K562 (cell line): ENCODE measurements at regions not wholly inside any gene's neighbourhood (a gene's known extent, or its start where the extent isn't known, plus 50 kb on each side); places are given as distances from the start of the nearest gene placed in this dataset.

ENCODE experiments used
- CBFB ChIP-seq: sonication (generic); formaldehyde crosslinking; IDR thresholded peaks from 2 replicates; pipeline ENCODE4 v1.4.0; 2020; ENCODE audit warnings: mild to moderate bottlenecking, missing genetic modification reagents
- MAFF ChIP-seq: IDR thresholded peaks from 2 replicates; pipeline ENCODE4 v1.6.1; 2012; ENCODE audit warnings: low read length, improper control_type of control experiment
- NCOA1 ChIP-seq: fragments of 450-650 bp; IDR thresholded peaks from 2 replicates; pipeline ENCODE4 v1.6.1; 2016; ENCODE audit warnings: low read depth
- ZNF311 ChIP-seq: fragments of 250-450 bp; sonication (Bioruptor Pico); IDR thresholded peaks from 2 replicates; pipeline ENCODE4 v1.4.0; 2020; ENCODE audit warnings: mild to moderate bottlenecking, moderate library complexity

DNA sequence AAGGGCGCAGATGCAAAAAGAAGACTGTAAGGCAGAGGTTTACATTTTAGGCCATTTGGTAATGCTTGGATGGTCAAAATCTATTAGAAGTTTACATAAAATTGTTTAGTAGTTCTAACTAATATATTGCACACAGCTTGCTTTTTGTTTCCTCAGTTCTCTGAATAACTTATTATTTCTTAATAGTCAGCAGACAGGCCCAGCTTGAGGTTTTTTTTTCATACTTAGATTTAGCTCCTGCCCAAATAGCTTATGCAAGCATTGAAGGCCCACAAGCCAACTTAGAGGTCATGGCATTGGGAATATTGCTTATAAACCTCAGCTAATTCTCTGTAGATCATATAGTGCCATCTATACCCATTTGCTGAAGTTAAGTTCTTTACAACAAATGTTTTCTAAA, 172.5 kb downstream of the RAP2B start:
- TF ChIP-seq MAFF (no peak), CBFB (CRISPR knock-in tag) (no peak), ZNF311 (CRISPR knock-in tag) (no peak), NCOA1 (no peak)
